Mesenchymal stem cell (in vitro differentiated cells and primary cell): ENCODE measurements at regions not wholly inside any gene's neighbourhood (a gene's known extent, or its start where the extent isn't known, plus 50 kb on each side); places are given as distances from the start of the nearest gene placed in this dataset.

Experiments used
- DNase-seq: peaks from one replicate; pipeline ENCODE4 v3.0.0-alpha.2; 2013
- H2AFZ ChIP-seq: one replicate; pipeline ENCODE4 v1.6.1; 2013; ENCODE audit warnings: low read depth, mild to moderate bottlenecking, control low read depth, inconsistent platforms, low read length, moderate library complexity
- H2AK5ac ChIP-seq: 2 replicates; pipeline ENCODE4 v1.6.1; 2013; ENCODE audit warnings: low read length, moderate library complexity, mild to moderate bottlenecking, inconsistent platforms; ENCODE audit not compliant: severe bottlenecking
- H2BK120ac ChIP-seq: one replicate; pipeline ENCODE4 v1.6.1; 2013; ENCODE audit warnings: low read depth, mild to moderate bottlenecking, inconsistent platforms, low read length, moderate library complexity
- H2BK12ac ChIP-seq, 2 experiments: one replicate each; pipeline ENCODE4 v1.6.1; 2013; ENCODE audit warnings: inconsistent platforms in 2 of 2, low read length in 2 of 2, mild to moderate bottlenecking in 2 of 2, moderate library complexity in 2 of 2, control low read depth in 1 of 2
- H2BK15ac ChIP-seq: one replicate; pipeline ENCODE4 v1.6.1; 2013; ENCODE audit warnings: mild to moderate bottlenecking, low read depth, inconsistent platforms; ENCODE audit not compliant: poor library complexity, severe bottlenecking
- H2BK5ac ChIP-seq: 2 replicates; pipeline ENCODE4 v1.6.1; 2013; ENCODE audit warnings: low read depth, mild to moderate bottlenecking, low read length, control low read depth, inconsistent platforms; ENCODE audit not compliant: poor library complexity, severe bottlenecking
- H3K14ac ChIP-seq, 2 experiments: one replicate each; pipeline ENCODE4 v1.6.1; 2013; ENCODE audit warnings: inconsistent platforms in 2 of 2, low read length in 2 of 2, control low read depth in 1 of 2, mild to moderate bottlenecking in 1 of 2, moderate library complexity in 1 of 2
- H3K18ac ChIP-seq, 2 experiments: one replicate each; pipeline ENCODE4 v1.6.1; 2013; ENCODE audit warnings: inconsistent platforms in 2 of 2, low read length in 2 of 2, control low read depth in 1 of 2, low read depth in 1 of 2, mild to moderate bottlenecking in 1 of 2
- H3K23ac ChIP-seq, 2 experiments: one replicate each; pipeline ENCODE4 v1.6.1; 2013; ENCODE audit warnings: inconsistent platforms in 2 of 2, low read length in 2 of 2, mild to moderate bottlenecking in 2 of 2, moderate library complexity in 2 of 2, control low read depth in 1 of 2
- H3K27ac ChIP-seq: 2 replicates; pipeline ENCODE4 v1.5.1; 2013; ENCODE audit warnings: mild to moderate bottlenecking, moderate library complexity, low read length, control low read depth, inconsistent platforms; ENCODE audit not compliant: poor library complexity, severe bottlenecking
- H3K27me3 ChIP-seq, 2 experiments: 2 replicates each; pipeline versions ENCODE4 v1.6.1 to v1.7.0; 2013; ENCODE audit warnings: low read length in 2 of 2, mild to moderate bottlenecking in 2 of 2, moderate library complexity in 2 of 2, control low read depth in 1 of 2, inconsistent platforms in 1 of 2; ENCODE audit not compliant: control insufficient read depth in 1 of 2, insufficient read depth in 1 of 2
- H3K36me3 ChIP-seq, 2 experiments: 2 replicates each; pipeline versions ENCODE4 v1.6.1 to v1.7.0; 2013; ENCODE audit warnings: low read length in 2 of 2, control low read depth in 1 of 2, inconsistent platforms in 1 of 2, low read depth in 1 of 2, mild to moderate bottlenecking in 1 of 2; ENCODE audit not compliant: insufficient read depth in 2 of 2, control insufficient read depth in 1 of 2
- H3K4ac ChIP-seq, 2 experiments: one replicate each; pipeline ENCODE4 v1.6.1; 2013; ENCODE audit warnings: inconsistent platforms in 2 of 2, low read length in 2 of 2, mild to moderate bottlenecking in 2 of 2, moderate library complexity in 2 of 2, control low read depth in 1 of 2, low read depth in 1 of 2
- H3K4me1 ChIP-seq: 2 replicates; pipeline ENCODE4 v1.6.1; 2013; ENCODE audit warnings: low read depth, low read length, control low read depth; ENCODE audit not compliant: control insufficient read depth, insufficient read depth
- H3K4me2 ChIP-seq: 2 replicates; pipeline ENCODE4 v1.6.1; 2013; ENCODE audit warnings: low read length, mild to moderate bottlenecking, inconsistent platforms; ENCODE audit not compliant: poor library complexity, severe bottlenecking
- H3K4me3 ChIP-seq, 2 experiments: 2 replicates each; pipeline versions ENCODE4 v1.5.1 to v1.7.0; 2013; ENCODE audit warnings: low read length in 2 of 2, mild to moderate bottlenecking in 2 of 2, control low read depth in 1 of 2, low read depth in 1 of 2; ENCODE audit not compliant: insufficient read depth in 1 of 2
- H3K79me1 ChIP-seq: replicated peaks from 2 replicates; pipeline ENCODE4 v1.6.1; 2013; ENCODE audit warnings: mild to moderate bottlenecking, control low read depth, low read length, inconsistent platforms; ENCODE audit not compliant: poor library complexity, severe bottlenecking
- H3K9ac ChIP-seq: 2 replicates; pipeline ENCODE4 v1.7.0; 2013; ENCODE audit warnings: mild to moderate bottlenecking, low read length, moderate library complexity
- H3K9me3 ChIP-seq: 2 replicates; pipeline ENCODE4 v1.7.0; 2013; ENCODE audit warnings: mild to moderate bottlenecking, low read length; ENCODE audit not compliant: control insufficient read depth
- H4K8ac ChIP-seq: one replicate; pipeline ENCODE4 v1.6.1; 2013; ENCODE audit warnings: inconsistent platforms, mild to moderate bottlenecking, low read length, moderate library complexity
- H4K91ac ChIP-seq: one replicate; pipeline ENCODE4 v1.6.1; 2013; ENCODE audit warnings: mild to moderate bottlenecking, low read length, inconsistent platforms
- WGBS: methylation state at CpG from one replicate; pipeline ENCODE4 v1.1.7; 2013; ENCODE audit warnings: mixed read lengths; 5-methylcytosine and 5-hydroxymethylcytosine counted together

DNA sequence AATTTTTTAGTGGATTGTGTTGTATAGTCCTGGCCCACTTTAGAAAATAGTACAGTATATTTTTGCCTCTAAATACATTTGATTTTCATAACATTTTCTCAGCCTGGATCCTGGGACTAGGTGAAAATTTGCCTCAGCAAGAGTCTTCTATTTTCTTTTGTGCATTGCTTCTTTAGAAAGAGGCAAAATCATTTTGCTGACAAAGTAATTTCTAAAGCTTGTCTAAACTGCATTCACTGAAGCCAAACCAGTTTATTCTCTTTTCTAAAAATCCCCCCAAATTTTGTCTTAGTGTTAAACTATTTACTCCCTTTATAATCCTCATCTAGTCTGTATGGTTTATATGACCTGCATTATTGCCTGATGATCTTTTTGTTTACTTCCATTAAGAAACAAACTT is 326.3 kb downstream of the C4orf33 start:
- H2AK5ac ChIP-seq, result no peak overlapping the region
- no peak overlapping the region for H3K4me2 ChIP-seq
- H2BK5ac ChIP-seq, result no peak overlapping the region
- no peak overlapping the region for H2BK12ac ChIP-seq
- H4K8ac ChIP-seq, result no peak overlapping the region
- H2AFZ ChIP-seq, result no peak overlapping the region
- H3K4ac ChIP-seq, result no peak overlapping the region
- DNase-seq, result no peak
- no peak overlapping the region for H4K91ac ChIP-seq
- no peaks in the 10 kb centered on the region for H3K4me1 ChIP-seq
- H3K36me3 ChIP-seq, result no peaks in the 10 kb centered on the region
- H3K4me3 ChIP-seq, result no peak overlapping the region
- no peaks in the 10 kb centered on the region for H3K27me3 ChIP-seq
- no peak overlapping the region for H3K27ac ChIP-seq
- no peak overlapping the region for H3K9ac ChIP-seq
- no peak overlapping the region for H3K23ac ChIP-seq
- no peaks in the 10 kb centered on the region for H3K9me3 ChIP-seq
- no peak overlapping the region for H3K14ac ChIP-seq
- H2BK120ac ChIP-seq, result no peak overlapping the region
- no peak overlapping the region for H2BK15ac ChIP-seq
- H3K79me1 ChIP-seq, result no peaks in the 10 kb centered on the region
- no peak overlapping the region for H3K18ac ChIP-seq

DNA sequence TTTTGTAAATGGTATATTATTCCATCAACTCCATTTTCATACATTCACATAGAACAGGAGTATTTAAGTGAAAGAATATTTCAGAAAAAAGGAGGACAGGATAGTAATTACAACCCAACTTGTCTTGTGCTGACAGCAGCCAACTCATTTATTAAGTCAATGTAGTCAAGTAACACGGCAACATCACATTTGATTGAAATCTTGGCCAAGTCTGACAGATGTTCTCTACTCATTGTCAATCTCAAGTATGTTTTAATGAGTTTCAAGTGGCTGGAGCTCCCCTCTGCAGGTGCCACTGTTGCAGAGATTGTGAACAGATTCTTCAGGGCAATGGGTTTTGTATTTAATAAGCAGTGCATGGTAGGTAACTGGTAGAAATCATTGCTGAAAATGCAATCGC is 332.5 kb downstream of the C4orf33 start:
- H3K18ac ChIP-seq, result no peak overlapping the region
- no peak overlapping the region for H3K27ac ChIP-seq
- H3K4me3 ChIP-seq, result no peak overlapping the region
- no peak overlapping the region for H3K14ac ChIP-seq
- no peaks in the 10 kb centered on the region for H3K4me1 ChIP-seq
- no peaks in the 10 kb centered on the region for H3K36me3 ChIP-seq
- H3K79me1 ChIP-seq, result no peaks in the 10 kb centered on the region
- no peak overlapping the region for H3K4me2 ChIP-seq
- no peaks in the 10 kb centered on the region for H3K9me3 ChIP-seq
- H2BK15ac ChIP-seq, result no peak overlapping the region
- no peak overlapping the region for H4K91ac ChIP-seq
- H3K27me3 ChIP-seq, result no peaks in the 10 kb centered on the region
- no peak overlapping the region for H3K9ac ChIP-seq
- no peak overlapping the region for H4K8ac ChIP-seq
- no peak overlapping the region for H2BK120ac ChIP-seq
- no peak overlapping the region for H2BK12ac ChIP-seq
- H3K4ac ChIP-seq, result no peak overlapping the region
- H2BK5ac ChIP-seq, result no peak overlapping the region
- 90% methylated on average over 1 of the region's 2 CpGs for WGBS
- H2AK5ac ChIP-seq, result no peak overlapping the region
- no peak overlapping the region for H3K23ac ChIP-seq
- no peak for DNase-seq
- H2AFZ ChIP-seq, result no peak overlapping the region

DNA sequence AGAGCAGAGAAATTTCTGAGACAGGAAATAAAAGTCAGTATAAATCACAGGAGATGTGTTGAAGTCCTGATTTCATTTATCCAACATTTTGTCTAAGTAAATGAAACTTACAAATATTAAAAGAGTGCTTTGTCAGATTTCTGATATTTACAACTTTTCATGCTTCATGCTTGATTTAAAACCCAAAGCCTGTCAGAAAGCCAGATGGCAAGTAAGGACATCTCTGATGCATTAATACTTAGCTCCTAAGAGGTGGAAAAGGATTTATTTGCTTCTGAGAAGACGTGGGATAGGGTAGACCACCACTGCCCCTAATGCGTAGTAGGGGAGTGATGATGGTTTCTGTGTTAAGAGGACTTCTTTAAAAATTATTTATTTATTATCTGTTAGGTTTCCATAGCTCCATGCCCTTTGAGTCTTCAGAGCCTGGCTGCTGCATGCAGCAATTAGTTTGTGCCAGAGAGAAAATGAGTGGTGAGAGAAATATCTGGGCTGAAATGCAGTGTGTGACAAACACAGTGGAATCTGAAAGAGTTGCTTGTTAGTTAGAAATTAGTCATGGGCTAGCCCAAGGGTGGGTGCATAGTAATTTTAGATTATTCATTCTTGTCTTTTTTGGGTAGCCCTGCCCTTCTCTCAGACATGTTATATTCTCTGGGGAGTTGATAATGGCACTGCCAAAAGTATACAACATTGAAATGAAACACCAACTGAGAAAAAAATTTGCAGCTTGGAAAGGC is 333.8 kb downstream of the C4orf33 start:
- Histone ChIP-seq H3K14ac (no peak overlapping the region), H2AFZ (no peak overlapping the region), H3K79me1 (no peaks in the 10 kb centered on the region), H3K4me2 (no peak overlapping the region), H4K91ac (no peak overlapping the region), H2BK5ac (no peak overlapping the region), H3K9me3 (no peaks in the 10 kb centered on the region), H3K4me3 (no peak overlapping the region), H3K4ac (no peak overlapping the region), H3K9ac (peak overlapping the region; percentile 44), H2AK5ac (no peak overlapping the region), H2BK120ac (no peak overlapping the region), H2BK15ac (no peak overlapping the region), H3K27me3 (no peaks in the 10 kb centered on the region), H2BK12ac (no peak overlapping the region), H3K23ac (no peak overlapping the region), H4K8ac (no peak overlapping the region), H3K36me3 (no peaks in the 10 kb centered on the region), H3K4me1 (no peaks in the 10 kb centered on the region), H3K27ac (no peak overlapping the region), H3K18ac (no peak overlapping the region)
- WGBS, result 64% methylated on average over 2 of the region's 2 CpGs
- DNase-seq, result no peak

DNA sequence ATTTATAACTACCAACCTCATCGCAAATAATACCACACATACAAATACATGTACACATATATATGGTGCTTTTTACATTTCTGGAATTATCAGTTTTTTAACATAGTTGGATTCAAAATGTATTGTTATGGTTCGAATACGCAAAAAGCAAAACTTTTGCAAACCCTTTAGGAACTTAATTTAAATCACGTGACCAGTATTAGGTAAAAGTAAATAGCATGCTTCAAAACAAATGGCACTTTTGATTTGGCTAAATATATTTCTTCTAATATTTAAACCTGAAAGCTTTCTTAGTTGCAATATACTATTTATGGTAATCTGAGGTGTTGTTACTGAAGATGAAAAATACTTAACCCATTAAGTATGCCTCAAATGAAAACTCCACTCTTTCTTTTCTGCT is 341.4 kb downstream of the C4orf33 start:
- no CpG with 5 or more reads among the region's 4 CpGs for WGBS
- H3K4me2 ChIP-seq, result no peak overlapping the region

More for the DNA sequence above, 341.4 kb downstream of the C4orf33 start:
- Histone ChIP-seq H2BK120ac (no peak overlapping the region), H3K4ac (no peak overlapping the region), H2BK15ac (no peak overlapping the region), H3K79me1 (no peaks in the 10 kb centered on the region), H3K27ac (no peak overlapping the region), H3K4me1 (no peaks in the 10 kb centered on the region), H2BK12ac (no peak overlapping the region), H2AK5ac (no peak overlapping the region), H3K36me3 (no peaks in the 10 kb centered on the region), H3K18ac (no peak overlapping the region), H3K14ac (no peak overlapping the region), H4K91ac (no peak overlapping the region), H2AFZ (no peak overlapping the region), H3K23ac (no peak overlapping the region), H4K8ac (no peak overlapping the region), H3K9me3 (no peaks in the 10 kb centered on the region), H3K9ac (no peak overlapping the region), H2BK5ac (no peak overlapping the region), H3K27me3 (no peaks in the 10 kb centered on the region), H3K4me3 (no peak overlapping the region)
- DNase-seq, result no peak
